ENCODE measurements at regions not wholly inside any gene's neighbourhood (a gene's known extent, or its start where the extent isn't known, plus 50 kb on each side); places are given as distances from the start of the nearest gene placed in this dataset.

- TF ChIP-seq, protein P1, sequence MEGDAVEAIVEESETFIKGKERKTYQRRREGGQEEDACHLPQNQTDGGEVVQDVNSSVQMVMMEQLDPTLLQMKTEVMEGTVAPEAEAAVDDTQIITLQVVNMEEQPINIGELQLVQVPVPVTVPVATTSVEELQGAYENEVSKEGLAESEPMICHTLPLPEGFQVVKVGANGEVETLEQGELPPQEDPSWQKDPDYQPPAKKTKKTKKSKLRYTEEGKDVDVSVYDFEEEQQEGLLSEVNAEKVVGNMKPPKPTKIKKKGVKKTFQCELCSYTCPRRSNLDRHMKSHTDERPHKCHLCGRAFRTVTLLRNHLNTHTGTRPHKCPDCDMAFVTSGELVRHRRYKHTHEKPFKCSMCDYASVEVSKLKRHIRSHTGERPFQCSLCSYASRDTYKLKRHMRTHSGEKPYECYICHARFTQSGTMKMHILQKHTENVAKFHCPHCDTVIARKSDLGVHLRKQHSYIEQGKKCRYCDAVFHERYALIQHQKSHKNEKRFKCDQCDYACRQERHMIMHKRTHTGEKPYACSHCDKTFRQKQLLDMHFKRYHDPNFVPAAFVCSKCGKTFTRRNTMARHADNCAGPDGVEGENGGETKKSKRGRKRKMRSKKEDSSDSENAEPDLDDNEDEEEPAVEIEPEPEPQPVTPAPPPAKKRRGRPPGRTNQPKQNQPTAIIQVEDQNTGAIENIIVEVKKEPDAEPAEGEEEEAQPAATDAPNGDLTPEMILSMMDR (conservative IDR thresholded peaks at IDR 0.05) = no peak
- no peak overlapping the region for H3K27ac ChIP-seq
Observed at GRCh38 chr17:73788111-73788510, 143.9 kb upstream of the SDK2 start.

GRCh38 chr17:73791121-73791520 is 146.9 kb upstream of the SDK2 start:
- TF ChIP-seq, protein P1 (conservative IDR thresholded peaks at IDR 0.05) = no peak
- H3K27ac ChIP-seq = no peak overlapping the region

DNA sequence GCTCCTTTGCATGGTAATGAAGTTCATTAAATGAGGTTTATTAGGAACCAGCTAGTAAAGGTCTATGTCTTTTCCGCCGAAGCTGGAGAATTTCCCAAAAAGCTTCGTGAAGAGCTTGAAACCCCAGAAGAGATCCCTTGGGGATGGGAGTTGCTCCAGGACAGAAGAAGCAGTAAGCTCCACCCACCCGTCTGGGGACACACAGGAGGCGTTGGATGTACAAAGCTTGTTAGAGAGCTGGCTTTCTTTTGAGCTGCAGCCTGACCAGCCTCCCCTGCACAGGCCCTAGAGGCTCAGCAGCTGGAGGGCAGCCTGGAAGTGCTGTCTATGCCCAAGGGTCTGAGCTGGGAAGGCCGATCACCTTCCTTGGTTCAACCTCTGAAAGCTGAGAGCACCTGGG is 147.4 kb upstream of the SDK2 start:
- TF ChIP-seq, protein P1 (conservative IDR thresholded peaks at IDR 0.05) = no peak
- H3K27ac ChIP-seq = no peak overlapping the region

- H3K27ac ChIP-seq = no peak overlapping the region
- TF ChIP-seq, protein P1 (conservative IDR thresholded peaks at IDR 0.05) = no peak
Observed at GRCh38 chr17:73792994-73793393, 148.7 kb upstream of the SDK2 start.

DNA sequence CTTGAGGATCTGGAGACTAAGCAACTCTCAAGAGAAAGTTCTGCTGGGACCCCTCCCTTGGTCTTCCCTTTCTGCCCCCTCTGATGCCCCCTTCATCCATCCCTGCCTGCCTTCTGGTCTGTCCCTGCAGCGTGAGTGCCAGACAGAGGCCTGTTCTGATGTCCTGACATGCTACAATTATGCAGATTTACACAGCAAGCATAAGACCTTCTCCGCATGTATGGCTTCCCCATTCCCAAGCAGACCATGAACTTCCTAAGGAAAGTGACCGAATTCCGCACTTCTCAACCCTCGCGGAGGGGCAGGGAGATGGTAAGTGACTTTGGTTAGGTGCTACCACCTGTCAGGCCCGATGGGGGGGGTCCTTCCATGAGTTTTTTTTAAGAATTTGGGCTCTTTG is 150.1 kb upstream of the SDK2 start:
- no peak overlapping the region for H3K27ac ChIP-seq
- TF ChIP-seq, protein P1 (conservative IDR thresholded peaks at IDR 0.05) = no peak

DNA sequence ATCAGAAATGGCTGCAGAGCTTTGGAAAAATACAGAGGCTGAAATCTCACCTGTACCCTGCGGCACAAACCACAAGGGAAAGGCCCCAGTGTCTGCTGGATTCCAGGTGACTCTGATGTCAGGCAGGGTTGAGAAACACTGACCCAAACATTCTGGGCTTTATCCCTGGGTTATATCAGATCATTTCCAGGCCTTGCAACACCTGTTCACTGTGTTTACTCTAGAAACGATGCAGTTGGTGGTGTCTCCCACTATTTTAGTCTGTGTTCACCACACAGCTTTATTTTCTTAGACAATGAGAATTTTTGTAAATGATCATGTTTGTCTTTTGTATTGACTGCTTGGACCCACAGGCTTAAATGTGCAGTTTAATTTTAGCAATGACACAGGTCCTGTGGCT is 151.5 kb upstream of the SDK2 start:
- H3K27ac ChIP-seq = no peak overlapping the region
- TF ChIP-seq, protein P1 (conservative IDR thresholded peaks at IDR 0.05) = no peak

GRCh38 chr17:73797594-73798110 is 153.4 kb upstream of the SDK2 start:
- no peak overlapping the region for H3K27ac ChIP-seq
- TF ChIP-seq, protein P1 (conservative IDR thresholded peaks at IDR 0.05) = no peak
